Rectal smooth muscle tissue (tissue), 1 donor: ENCODE measurements at regions not wholly inside any gene's neighbourhood (a gene's known extent, or its start where the extent isn't known, plus 50 kb on each side); places are given as distances from the start of the nearest gene placed in this dataset.
"Not testable (repeated sequence)": the region's sequence is repeated elsewhere in the genome, so short reads cannot be mapped to it uniquely, and the experiment has no call there.

Experiments
- H3K27ac ChIP-seq: one replicate; pipeline ENCODE4 v1.7.0; 2013; ENCODE audit warnings: low read depth, low read length, inconsistent platforms
- H3K27me3 ChIP-seq: one replicate; pipeline ENCODE4 v1.7.0; 2013; ENCODE audit warnings: low read length; ENCODE audit not compliant: control insufficient read depth, insufficient read depth
- H3K36me3 ChIP-seq: one replicate; pipeline ENCODE4 v1.7.0; 2013; ENCODE audit warnings: low read length; ENCODE audit not compliant: control insufficient read depth, insufficient read depth
- H3K4me1 ChIP-seq: one replicate; pipeline ENCODE4 v1.7.0; 2013; ENCODE audit warnings: low read length; ENCODE audit not compliant: control insufficient read depth, insufficient read depth
- H3K4me3 ChIP-seq: one replicate; pipeline ENCODE4 v1.7.0; 2013; ENCODE audit warnings: low read length
- H3K9ac ChIP-seq: one replicate; pipeline ENCODE4 v1.7.0; 2013; ENCODE audit warnings: low read length

GRCh38 chrX:55142206-55142918 lies 53.5 kb downstream of the PAGE2 start:
- Histone ChIP-seq H3K27me3 (no peaks in the 10 kb centered on the region), H3K4me3 (no peak overlapping the region), H3K4me1 (no peaks in the 10 kb centered on the region), H3K36me3 (no peaks in the 10 kb centered on the region), H3K9ac (no peak overlapping the region), H3K27ac (no peak overlapping the region)

DNA sequence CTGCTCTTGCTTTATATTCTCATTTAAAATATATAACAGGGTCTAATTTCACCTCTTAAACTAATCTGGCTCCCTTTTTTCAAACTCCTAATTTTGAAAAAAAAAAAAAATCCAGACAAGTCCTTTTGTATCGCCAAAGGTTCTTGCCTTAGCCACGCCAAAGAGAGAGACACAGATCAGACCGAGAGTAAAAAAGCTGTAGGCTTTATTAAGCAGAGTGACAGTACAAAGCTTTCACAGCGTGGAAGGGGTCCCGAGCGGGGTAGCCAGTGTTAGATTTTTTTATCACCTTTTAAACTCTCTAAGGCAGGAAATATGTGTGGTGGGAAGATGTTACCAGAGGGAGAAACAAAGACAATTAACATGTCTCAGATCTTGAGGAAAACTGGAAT lies 54.1 kb downstream of the PAGE2 start:
- no peak overlapping the region for H3K4me3 ChIP-seq
- H3K9ac ChIP-seq, result no peak overlapping the region
- H3K36me3 ChIP-seq, result no peaks in the 10 kb centered on the region
- no peak overlapping the region for H3K27ac ChIP-seq
- no peaks in the 10 kb centered on the region for H3K4me1 ChIP-seq
- H3K27me3 ChIP-seq, result no peaks in the 10 kb centered on the region

DNA sequence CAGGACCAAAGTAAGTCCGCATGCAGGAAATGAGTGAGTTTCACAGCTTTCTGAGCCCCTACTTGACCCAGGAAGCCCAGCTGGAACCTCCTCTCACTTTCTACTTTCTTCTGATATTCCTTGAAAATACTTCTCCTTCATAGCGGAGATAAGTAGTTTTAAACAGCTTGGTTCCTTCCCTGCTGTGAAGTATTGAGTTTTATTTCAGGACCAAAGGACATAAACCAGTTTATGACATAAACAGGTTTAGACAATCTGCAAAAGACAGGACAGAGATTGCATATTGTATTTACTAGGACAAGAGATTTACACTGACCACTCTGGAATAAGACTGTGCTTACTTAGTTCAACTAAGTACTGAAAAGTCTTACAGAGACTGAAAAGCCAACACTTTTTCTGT lies 54.8 kb downstream of the PAGE2 start:
- H3K27me3 ChIP-seq, result no peaks in the 10 kb centered on the region
- H3K4me3 ChIP-seq, result no peak overlapping the region
- H3K9ac ChIP-seq, result no peak overlapping the region
- no peak overlapping the region for H3K27ac ChIP-seq
- no peaks in the 10 kb centered on the region for H3K4me1 ChIP-seq
- no peaks in the 10 kb centered on the region for H3K36me3 ChIP-seq

- H3K27me3 ChIP-seq, result no peaks in the 10 kb centered on the region
- no peak overlapping the region for H3K27ac ChIP-seq
Observed at GRCh38 chrX:55144697-55145096, 55.9 kb downstream of the PAGE2 start.

GRCh38 chrX:55149242-55149641 lies 60.4 kb downstream of the PAGE2 start:
- Histone ChIP-seq H3K36me3 (no peaks in the 10 kb centered on the region), H3K27ac (no peak overlapping the region), H3K4me1 (no peaks in the 10 kb centered on the region)

More at GRCh38 chrX:55144697-55145096, 55.9 kb downstream of the PAGE2 start:
- Histone ChIP-seq H3K4me3 (no peak overlapping the region), H3K9ac (no peak overlapping the region), H3K36me3 (no peaks in the 10 kb centered on the region), H3K4me1 (no peaks in the 10 kb centered on the region)

DNA sequence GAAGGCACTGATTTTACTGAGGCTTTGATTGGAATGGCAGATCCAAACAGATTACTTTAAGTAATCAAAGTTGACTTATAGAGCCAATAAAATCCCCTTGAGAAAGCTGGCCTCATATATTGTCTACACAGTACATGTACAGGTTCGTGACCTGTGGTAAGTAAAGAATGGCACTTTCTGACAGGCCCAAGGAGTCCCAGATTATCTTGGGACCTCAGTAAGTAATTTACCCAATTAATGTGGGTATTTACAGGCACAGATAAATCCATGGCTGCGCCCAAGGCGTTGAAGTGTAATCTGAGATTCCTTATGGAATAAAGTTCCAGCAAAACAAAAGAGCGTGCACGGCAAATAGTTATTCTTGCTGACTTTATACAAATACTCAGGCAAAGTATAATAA lies 62.4 kb downstream of the PAGE2 start:
- Histone ChIP-seq H3K9ac (no peak overlapping the region), H3K27ac (no peak overlapping the region), H3K27me3 (no peaks in the 10 kb centered on the region), H3K36me3 (no peaks in the 10 kb centered on the region), H3K4me3 (no peak overlapping the region), H3K4me1 (no peaks in the 10 kb centered on the region)

More at GRCh38 chrX:55149242-55149641, 60.4 kb downstream of the PAGE2 start:
- Histone ChIP-seq H3K27me3 (no peaks in the 10 kb centered on the region), H3K9ac (no peak overlapping the region), H3K4me3 (no peak overlapping the region)

GRCh38 chrX:55159551-55159950 lies 60.6 kb upstream of the PAGE5 start:
- no peaks in the 10 kb centered on the region for H3K4me1 ChIP-seq
- peaks cover 2% of the 10 kb centered on the region for H3K27me3 ChIP-seq
- no peaks in the 10 kb centered on the region for H3K36me3 ChIP-seq
- H3K27ac ChIP-seq, result no peak overlapping the region
- H3K4me3 ChIP-seq, result no peak overlapping the region
- no peak overlapping the region for H3K9ac ChIP-seq

- H3K9ac ChIP-seq, result peak overlapping the region; percentile 50
- no peaks in the 10 kb centered on the region for H3K4me1 ChIP-seq
- H3K27me3 ChIP-seq, result peaks cover 2% of the 10 kb centered on the region
- H3K36me3 ChIP-seq, result no peaks in the 10 kb centered on the region
- H3K4me3 ChIP-seq, result peak overlapping the region; percentile 69
- H3K27ac ChIP-seq, result peak overlapping the region; percentile 83
Observed at GRCh38 chrX:55160685-55161552, 59.2 kb upstream of the PAGE5 start.

- Histone ChIP-seq H3K27ac (peak overlapping the region; percentile 83), H3K9ac (peak overlapping the region; percentile 50), H3K36me3 (no peaks in the 10 kb centered on the region), H3K4me3 (peak overlapping the region; percentile 69), H3K27me3 (peaks cover 2% of the 10 kb centered on the region), H3K4me1 (no peaks in the 10 kb centered on the region)
Observed at GRCh38 chrX:55161581-55161980, 58.6 kb upstream of the PAGE5 start.

- H3K4me1 ChIP-seq, result no peaks in the 10 kb centered on the region
- no peak overlapping the region for H3K27ac ChIP-seq
- H3K9ac ChIP-seq, result no peak overlapping the region
- peaks cover 2% of the 10 kb centered on the region for H3K27me3 ChIP-seq
- no peak overlapping the region for H3K4me3 ChIP-seq
- H3K36me3 ChIP-seq, result no peaks in the 10 kb centered on the region
Observed at GRCh38 chrX:55163171-55163570, 57.0 kb upstream of the PAGE5 start.

- H3K4me3 ChIP-seq, H3K27me3 ChIP-seq, H3K9ac ChIP-seq, H3K27ac ChIP-seq, H3K36me3 ChIP-seq, H3K4me1 ChIP-seq: not testable (repeated sequence)
Observed at GRCh38 chrX:55165026-55165425, 55.1 kb upstream of the PAGE5 start.

DNA sequence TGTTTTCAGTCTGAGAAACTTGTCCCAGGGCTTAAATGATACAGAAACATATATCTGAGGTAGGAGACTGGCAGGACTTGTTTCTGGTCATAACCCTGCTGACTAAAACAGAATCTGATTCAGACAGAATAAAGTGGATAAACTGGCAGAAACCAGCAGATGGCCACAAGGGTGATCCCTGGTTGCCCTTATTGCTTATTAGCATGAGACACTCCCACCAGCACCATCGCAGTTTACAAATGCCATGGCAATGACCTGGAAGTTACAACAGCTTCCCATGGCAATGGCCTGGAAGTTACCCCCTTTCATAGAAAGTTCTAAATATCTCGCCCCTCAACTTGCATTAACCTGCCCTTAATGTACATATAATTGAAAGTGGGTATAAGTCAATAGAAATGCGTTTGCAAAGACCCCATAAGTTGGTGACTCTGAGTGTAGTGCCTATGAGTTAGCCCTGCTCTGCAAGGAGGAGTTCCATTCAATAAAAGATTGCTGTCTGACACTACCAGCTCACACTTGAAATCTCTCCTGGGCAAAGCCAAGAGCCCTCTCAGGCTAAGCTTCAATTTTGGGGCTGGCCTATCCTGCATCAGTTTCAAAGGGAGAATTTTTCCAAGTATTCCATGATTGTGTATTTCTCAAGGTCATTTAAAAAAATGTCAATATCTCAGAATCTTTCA lies 52.9 kb upstream of the PAGE5 start:
- H3K27me3 ChIP-seq, result peaks cover 2% of the 10 kb centered on the region
- H3K4me1 ChIP-seq, result no peaks in the 10 kb centered on the region
- no peak overlapping the region for H3K9ac ChIP-seq
- H3K4me3 ChIP-seq, result no peak overlapping the region
- H3K27ac ChIP-seq, result no peak overlapping the region
- H3K36me3 ChIP-seq, result no peaks in the 10 kb centered on the region
